ENCODE measurements at regions not wholly inside any gene's neighbourhood (a gene's known extent, or its start where the extent isn't known, plus 50 kb on each side); places are given as distances from the start of the nearest gene placed in this dataset.
A peak's percentile ranks its signal among the peaks of the same experiment; 100 is the strongest.

DNA sequence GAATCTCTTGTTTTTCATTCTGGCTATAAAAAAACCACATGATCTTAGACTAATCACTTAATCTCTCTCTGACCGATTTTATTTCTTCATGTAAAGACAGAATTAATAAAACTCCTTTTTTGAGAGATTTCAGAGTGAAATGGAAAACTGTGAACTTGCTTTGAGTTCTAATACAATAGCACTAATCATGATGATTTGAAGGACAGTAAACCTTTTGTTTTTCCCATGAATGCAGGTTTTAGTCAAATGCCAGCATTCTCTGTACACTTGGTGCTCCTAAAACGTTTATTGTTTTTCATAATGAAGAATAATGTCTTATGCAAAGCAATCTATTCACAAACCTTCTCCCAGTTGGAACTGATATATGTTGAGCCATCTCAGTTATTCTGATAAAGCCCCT, 86.8 kb downstream of the SLC24A2 start:
- Histone ChIP-seq H2BK20ac (ENCODE audit: low read depth, low read length, poor library complexity, severe bottlenecking) (no peak overlapping the region), H4K20me1 (ENCODE audit: control insufficient read depth, insufficient read depth, insufficient read length) (no peaks in the 10 kb centered on the region), H2BK12ac (ENCODE audit: insufficient read length, low read depth, low read length) (no peak overlapping the region), H3K4me1 (ENCODE audit: insufficient read depth, low read length) (peaks cover 20% of the 10 kb centered on the region), H2AK5ac (ENCODE audit: insufficient read length, low read length) (no peak overlapping the region), H3K79me2 (ENCODE audit: insufficient read depth, low read length) (no peaks in the 10 kb centered on the region), H4K91ac (ENCODE audit: insufficient read length, low read depth, low read length) (no peak overlapping the region), H4K8ac (replicated peaks; ENCODE audit: insufficient read length, low read depth, low read length) (no peak overlapping the region), H3K27ac (ENCODE audit: insufficient read length, low read depth, low read length) (no peak overlapping the region), H3K9me3 (ENCODE audit: control insufficient read depth, low read depth, low read length) (no peaks in the 10 kb centered on the region), H2BK15ac (ENCODE audit: low read depth, low read length) (no peak overlapping the region), H3T11ph (ENCODE audit: low read length) (no peak overlapping the region), H2BK5ac (ENCODE audit: insufficient read length, low read length) (no peak overlapping the region), H3K56ac (ENCODE audit: insufficient read length, low read depth, low read length) (no peak overlapping the region), H3K9ac (ENCODE audit: extremely low read depth, insufficient read length, low read length) (no peak overlapping the region), H3K27me3 (ENCODE audit: insufficient read depth, low read length) (no peaks in the 10 kb centered on the region), H2BK120ac (ENCODE audit: low read depth, low read length, poor library complexity, severe bottlenecking) (no peak overlapping the region), H3K14ac (ENCODE audit: insufficient read depth, low read length) (no peak overlapping the region), H3K23ac (ENCODE audit: insufficient read length, low read depth, low read length) (no peak overlapping the region), H3K23me2 (ENCODE audit: insufficient read length, low read depth, low read length, poor library complexity, severe bottlenecking) (no peaks in the 10 kb centered on the region), H2AFZ (ENCODE audit: low read length) (no peak overlapping the region), H3K79me1 (ENCODE audit: insufficient read depth, low read depth, low read length, poor library complexity, severe bottlenecking) (no peaks in the 10 kb centered on the region), H3K18ac (ENCODE audit: insufficient read length, low read depth, low read length) (no peak overlapping the region), H3K4ac (ENCODE audit: low read depth, low read length) (no peak overlapping the region), H3K4me2 (ENCODE audit: insufficient read depth, insufficient read length, low read length) (no peak overlapping the region), H4K5ac (ENCODE audit: insufficient read length, low read depth, low read length) (no peak overlapping the region)
- Mint-ChIP-seq H3K4me3 (no peak overlapping the region), H3K36me3 (ENCODE audit: insufficient read depth in 1 of 3, low read depth in 3 of 3) (0 out of 7 replicates have a peak, but pooled peaks cover 0 to 2% (median 2%) of the 10 kb centered on the region in 3 experiments), H3K4me1 (peaks cover 61 to 64% of the 10 kb centered on the region in 2 experiments), H3K27me3 (ENCODE audit: low read depth) (no peaks in the 10 kb centered on the region), H3K9me3 (peaks cover 0 to 2% of the 10 kb centered on the region in 2 experiments; a peak in 2 of 5 replicates), H3K27ac (peak overlapping the region in 2 of 3 experiments; percentile 59 to 60; a peak in 4 of 7 replicates)
- no CpG with 5 or more reads among the region's 2 CpGs for WGBS (ENCODE audit: extremely low coverage, insufficient read length, low lambda C conversion rate)
- DNase-seq: no peak
- TF ChIP-seq, protein P1, sequence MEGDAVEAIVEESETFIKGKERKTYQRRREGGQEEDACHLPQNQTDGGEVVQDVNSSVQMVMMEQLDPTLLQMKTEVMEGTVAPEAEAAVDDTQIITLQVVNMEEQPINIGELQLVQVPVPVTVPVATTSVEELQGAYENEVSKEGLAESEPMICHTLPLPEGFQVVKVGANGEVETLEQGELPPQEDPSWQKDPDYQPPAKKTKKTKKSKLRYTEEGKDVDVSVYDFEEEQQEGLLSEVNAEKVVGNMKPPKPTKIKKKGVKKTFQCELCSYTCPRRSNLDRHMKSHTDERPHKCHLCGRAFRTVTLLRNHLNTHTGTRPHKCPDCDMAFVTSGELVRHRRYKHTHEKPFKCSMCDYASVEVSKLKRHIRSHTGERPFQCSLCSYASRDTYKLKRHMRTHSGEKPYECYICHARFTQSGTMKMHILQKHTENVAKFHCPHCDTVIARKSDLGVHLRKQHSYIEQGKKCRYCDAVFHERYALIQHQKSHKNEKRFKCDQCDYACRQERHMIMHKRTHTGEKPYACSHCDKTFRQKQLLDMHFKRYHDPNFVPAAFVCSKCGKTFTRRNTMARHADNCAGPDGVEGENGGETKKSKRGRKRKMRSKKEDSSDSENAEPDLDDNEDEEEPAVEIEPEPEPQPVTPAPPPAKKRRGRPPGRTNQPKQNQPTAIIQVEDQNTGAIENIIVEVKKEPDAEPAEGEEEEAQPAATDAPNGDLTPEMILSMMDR (conservative IDR thresholded peaks at IDR 0.05): no peak
